Kidney tubule cell (primary cell): ENCODE measurements at regions not wholly inside any gene's neighbourhood (a gene's known extent, or its start where the extent isn't known, plus 50 kb on each side); places are given as distances from the start of the nearest gene placed in this dataset.
"Not testable (repeated sequence)": the region's sequence is repeated elsewhere in the genome, so short reads cannot be mapped to it uniquely, and the experiment has no call there.

ENCODE experiments used
- DNase-seq: peaks from one replicate; pipeline ENCODE4 v3.0.0-alpha.2; 2018; ENCODE audit warnings: low spot score

GRCh38 chr4:84279678-84280077 is 219.4 kb downstream of the NKX6-1 start:
- peak; percentile 33 for DNase-seq

DNA sequence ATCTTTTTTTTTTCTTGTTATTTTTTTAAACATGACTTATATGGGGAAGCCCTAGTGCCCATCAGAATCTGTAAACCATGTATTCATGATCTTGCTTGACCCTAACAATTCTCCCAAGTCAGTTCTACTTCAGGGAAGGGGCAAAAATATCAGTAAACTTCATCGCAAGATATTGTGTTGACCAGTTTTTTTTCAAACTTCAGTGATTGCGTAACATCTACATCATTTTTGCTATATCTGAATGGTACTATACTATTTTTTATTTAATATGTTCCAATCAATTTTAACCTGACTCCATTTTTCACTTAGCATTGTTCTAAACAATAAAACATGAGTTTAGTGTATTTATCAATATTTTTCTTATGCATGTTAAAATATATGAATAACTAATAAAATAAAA is 221.2 kb downstream of the NKX6-1 start:
- no peak for DNase-seq

DNA sequence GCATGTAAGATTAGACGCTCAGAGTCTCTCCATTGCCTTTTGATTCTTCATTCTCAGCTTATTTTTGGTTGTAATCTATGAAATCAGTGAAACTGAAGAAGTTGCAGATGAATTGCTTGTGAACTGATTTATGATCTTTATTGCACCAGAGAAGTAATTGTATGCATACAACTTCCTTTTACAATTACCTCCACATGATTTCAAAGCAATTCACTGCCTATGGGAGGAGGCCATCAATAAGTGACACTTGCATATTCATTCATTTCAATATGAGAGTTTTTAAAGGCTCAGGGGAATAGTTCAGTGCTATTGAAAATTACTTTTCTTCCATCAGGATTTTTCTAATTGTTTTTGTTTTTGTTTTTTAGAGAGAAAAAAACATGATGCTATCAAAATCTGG is 222.3 kb downstream of the NKX6-1 start:
- no peak for DNase-seq

GRCh38 chr4:84269536-84270044 is 229.5 kb downstream of the NKX6-1 start:
- no peak for DNase-seq

- no peak for DNase-seq
Measured at GRCh38 chr4:84264652-84265051, 234.4 kb downstream of the NKX6-1 start.

DNA sequence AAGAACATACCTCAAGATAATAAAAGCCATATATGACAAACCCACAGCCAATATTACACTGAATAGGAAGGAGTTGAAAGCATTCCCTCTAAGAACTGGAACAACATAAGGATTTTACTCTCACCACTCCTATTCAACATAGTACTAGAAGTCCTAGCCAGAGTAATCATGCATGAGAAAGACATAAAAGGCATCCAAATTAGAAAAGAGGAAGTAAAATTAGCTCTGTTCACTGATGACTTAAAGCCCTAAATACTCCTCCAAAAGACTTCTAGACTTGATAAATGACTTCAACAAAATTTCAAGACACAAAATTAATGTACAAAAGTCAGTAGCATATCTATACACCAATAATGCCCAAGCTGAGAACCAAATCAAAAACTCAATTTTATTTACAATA is 235.7 kb downstream of the NKX6-1 start:
- no peak for DNase-seq

- DNase-seq = no peak
Measured at GRCh38 chr4:84260495-84260894, 238.6 kb downstream of the NKX6-1 start.

- peak; percentile 69 for DNase-seq
Measured at GRCh38 chr4:84258905-84259830, 239.9 kb downstream of the NKX6-1 start.

DNA sequence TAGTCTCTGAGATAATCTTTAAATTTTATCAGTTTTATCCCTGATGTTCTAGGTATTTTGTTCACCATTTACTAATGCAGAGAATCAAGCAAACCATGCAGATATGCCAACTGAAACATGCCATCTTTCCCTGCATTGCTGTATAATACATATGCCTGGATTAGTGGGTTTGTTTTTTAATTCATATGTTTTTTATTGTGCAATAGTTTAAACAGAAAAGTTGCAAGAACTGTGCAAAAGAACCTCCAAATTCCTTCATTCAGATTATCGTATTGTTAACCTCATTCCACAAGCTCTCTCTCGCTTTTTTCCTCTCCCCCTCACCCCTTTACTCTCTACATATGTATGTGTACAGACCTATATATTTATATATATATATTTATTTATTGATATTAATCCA is 244.6 kb downstream of the NKX6-1 start:
- no peak for DNase-seq

DNA sequence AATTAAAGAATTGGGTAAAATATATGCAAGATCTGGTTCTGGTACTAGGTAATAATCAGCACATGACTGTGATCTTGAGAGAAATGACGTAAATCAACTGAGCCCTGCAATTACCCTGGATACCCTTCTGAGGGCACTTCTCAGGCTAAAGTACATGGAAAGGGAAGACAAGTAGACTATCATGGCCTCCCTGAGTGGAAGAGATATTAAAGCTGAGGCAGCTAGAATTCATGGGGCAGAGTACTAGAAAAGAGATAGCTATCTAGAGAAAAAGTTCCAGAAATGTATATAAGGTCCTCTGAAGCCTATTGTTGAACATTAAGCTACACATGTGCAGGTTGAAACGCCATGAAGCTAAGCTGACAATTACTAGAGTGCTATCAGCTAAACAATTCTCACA is 249.6 kb downstream of the NKX6-1 start:
- DNase-seq = no peak

- DNase-seq = not testable (repeated sequence)
Measured at GRCh38 chr4:84245042-84245441, 254.1 kb downstream of the NKX6-1 start.

- not testable (repeated sequence) for DNase-seq
Measured at GRCh38 chr4:84244346-84244801, 254.7 kb downstream of the NKX6-1 start.

DNA sequence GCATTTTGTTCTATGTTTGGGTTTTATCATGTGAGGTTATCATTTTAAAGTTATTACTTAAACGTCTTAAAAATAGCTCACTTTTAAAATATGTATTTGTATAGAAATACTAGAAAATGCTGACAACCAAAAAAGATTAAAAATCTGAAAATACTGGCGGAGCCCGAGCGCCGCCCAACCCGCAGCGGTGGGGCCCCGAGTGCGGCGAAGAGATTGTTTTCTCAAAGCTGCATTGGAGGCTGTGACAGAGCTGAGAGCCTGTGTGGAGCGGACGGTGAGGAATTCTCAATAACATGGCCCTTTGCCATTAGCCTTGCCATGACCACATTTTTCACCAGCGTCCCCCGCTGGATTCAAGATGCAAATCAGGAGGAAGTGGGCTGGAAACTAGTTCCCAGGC is 255.4 kb downstream of the NKX6-1 start:
- DNase-seq = no peak

DNA sequence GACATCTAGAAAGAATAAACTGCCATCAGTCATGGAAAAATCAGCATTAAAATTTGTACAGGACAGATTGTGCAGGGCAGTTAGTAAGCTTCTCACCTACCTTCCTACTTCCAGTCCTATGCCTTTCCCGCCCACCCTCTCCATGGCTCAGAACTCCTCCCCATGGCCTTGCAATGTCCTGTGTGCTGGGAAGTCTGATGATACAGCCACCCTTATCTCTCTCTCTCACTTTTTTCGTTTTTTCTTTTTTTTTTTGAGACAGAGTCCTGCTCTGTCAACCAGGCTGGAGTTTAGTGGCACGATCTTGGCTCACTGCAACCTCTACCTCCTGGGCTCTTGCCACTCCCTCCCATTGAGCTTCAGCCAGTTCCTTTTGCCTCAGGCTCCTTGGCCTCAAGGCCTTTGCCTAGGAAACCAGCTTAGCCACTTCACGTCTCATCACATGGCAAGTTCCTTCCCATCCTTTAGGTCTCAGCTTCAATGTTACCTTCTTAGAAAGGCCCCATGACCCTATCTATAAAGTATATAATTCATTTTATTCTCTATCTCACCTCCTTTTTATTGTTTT is 259.7 kb downstream of the NKX6-1 start:
- no peak for DNase-seq

- no peak for DNase-seq
Measured at GRCh38 chr4:84238247-84239090, 260.6 kb downstream of the NKX6-1 start.

GRCh38 chr4:84237008-84237407 is 262.1 kb downstream of the NKX6-1 start:
- no peak for DNase-seq

DNA sequence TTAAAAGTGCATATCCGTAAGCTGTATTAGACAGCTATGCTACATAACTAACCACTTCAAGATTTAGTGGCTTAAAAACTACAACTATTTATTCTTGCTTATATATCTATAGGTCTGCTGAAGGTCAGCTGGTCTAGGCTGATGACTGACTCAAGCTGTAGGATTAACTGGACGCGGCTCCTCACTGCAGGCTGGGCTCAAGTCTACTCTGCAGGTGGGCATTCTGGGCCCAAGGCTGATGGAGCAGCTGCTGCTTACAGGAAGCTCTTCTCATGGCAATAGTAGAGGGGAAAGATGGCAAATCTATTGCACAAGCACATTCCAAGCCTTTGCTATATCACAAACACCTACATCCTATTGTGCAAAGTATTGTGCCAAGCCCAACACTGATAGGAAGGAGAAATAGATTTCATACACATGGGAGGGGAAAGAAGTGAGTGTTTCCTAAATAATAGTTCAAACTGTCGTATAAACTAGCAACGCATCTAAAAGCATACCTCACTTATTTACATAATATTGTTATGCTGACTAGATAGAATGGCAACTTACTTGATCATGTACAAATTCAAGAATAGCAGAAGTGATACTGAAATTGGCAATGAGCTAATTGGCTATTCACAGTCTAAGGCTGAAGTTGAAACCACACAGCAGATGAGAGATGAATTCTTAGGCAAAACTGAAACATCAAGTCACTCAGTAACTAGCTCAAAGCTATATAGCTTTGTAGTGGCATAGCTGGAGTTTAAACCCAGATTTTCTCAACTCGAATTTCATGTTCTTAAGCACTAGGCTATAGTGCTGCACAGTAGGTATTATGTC is 263.8 kb downstream of the NKX6-1 start:
- no peak for DNase-seq

DNA sequence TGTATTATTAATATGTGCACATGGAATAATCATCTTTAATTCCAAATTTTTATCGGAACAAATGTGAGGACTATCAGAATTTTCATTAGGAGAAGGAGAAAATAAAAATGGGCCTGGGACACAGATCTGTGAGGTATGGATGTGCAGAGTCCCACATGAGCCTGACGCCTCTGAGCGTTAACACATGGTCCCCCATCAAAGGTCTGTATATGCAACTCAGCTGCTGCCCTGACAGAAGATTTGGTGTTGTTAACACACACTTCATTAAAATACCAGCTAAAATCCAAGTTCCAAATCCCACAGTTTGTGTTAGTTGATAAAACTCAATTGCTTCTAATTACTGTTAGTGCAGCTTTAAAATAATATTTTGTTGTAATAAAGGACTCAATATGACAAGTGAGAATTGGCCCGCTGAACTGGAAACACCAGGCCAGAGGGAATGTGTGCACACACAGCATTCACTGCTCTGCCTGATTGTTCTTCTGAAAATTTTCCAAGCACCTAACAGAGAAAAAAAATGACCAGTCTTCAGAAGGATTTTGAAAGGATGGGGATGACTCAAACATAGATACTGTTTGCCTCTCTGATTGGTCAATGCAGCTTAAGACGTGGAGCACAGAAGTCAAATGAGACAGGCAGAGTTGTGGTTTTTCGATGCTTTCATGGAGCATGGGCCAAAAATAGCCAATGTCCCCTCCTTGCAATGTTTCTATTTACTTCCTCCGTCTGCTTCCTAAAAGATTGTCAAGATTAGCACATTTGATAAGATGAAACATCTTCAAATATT is 266.6 kb downstream of the NKX6-1 start:
- no peak for DNase-seq

- DNase-seq = no peak
Measured at GRCh38 chr4:84231539-84232055, 267.5 kb downstream of the NKX6-1 start.

- DNase-seq = no peak
Measured at GRCh38 chr4:84224522-84224921, 274.6 kb downstream of the NKX6-1 start.
